PC-3 (cell line): ENCODE measurements at regions not wholly inside any gene's neighbourhood (a gene's known extent, or its start where the extent isn't known, plus 50 kb on each side); places are given as distances from the start of the nearest gene placed in this dataset.

ENCODE experiments used
- EZH2 ChIP-seq: fragments of 300-600 bp; sonication (generic); IDR thresholded peaks from one replicate; pipeline ENCODE4 v1.6.1; 2017; ENCODE audit warnings: antibody characterized with exemption, mild to moderate bottlenecking, low read length; ENCODE audit not compliant: unreplicated experiment
- EZH2phosphoT487 ChIP-seq: fragments of 300-600 bp; sonication (generic); IDR thresholded peaks from 2 replicates; pipeline ENCODE4 v1.6.1; 2018; ENCODE audit warnings: mild to moderate bottlenecking, antibody characterized with exemption, low read length, borderline replicate concordance
- TF ChIP-seq, protein P1 (sequence below): fragments of 300-600 bp; sonication (generic); conservative IDR thresholded peaks from 2 replicates; pipeline ENCODE4 v1.5.1; 2017; ENCODE audit warnings: antibody characterized with exemption, low read depth, mild to moderate bottlenecking, low read length

DNA sequence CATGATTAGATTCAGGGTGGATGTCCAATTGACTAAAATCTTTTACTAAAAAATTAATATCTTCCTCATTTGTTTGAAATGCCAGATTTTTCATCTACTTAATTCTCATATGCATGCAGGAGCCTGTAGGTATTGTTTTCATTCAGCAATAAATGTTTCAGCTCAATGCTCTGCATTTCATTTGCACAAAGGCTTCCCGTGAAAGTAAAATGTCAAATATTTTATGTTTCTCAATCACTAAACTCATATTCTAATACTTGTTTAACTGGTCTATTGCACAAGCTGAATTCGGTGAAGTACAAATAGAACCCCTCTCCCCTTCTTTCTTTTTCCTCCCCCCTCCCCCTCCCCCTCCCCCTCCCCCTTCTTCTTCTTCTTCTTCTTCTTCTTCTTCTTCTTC is 175.9 kb downstream of the MCHR2 start:
- no peak for TF ChIP-seq EZH2
- TF ChIP-seq, protein P1, sequence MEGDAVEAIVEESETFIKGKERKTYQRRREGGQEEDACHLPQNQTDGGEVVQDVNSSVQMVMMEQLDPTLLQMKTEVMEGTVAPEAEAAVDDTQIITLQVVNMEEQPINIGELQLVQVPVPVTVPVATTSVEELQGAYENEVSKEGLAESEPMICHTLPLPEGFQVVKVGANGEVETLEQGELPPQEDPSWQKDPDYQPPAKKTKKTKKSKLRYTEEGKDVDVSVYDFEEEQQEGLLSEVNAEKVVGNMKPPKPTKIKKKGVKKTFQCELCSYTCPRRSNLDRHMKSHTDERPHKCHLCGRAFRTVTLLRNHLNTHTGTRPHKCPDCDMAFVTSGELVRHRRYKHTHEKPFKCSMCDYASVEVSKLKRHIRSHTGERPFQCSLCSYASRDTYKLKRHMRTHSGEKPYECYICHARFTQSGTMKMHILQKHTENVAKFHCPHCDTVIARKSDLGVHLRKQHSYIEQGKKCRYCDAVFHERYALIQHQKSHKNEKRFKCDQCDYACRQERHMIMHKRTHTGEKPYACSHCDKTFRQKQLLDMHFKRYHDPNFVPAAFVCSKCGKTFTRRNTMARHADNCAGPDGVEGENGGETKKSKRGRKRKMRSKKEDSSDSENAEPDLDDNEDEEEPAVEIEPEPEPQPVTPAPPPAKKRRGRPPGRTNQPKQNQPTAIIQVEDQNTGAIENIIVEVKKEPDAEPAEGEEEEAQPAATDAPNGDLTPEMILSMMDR: no peak
- TF ChIP-seq EZH2phosphoT487: no peak
